22Rv1 (cell line): ENCODE measurements at regions not wholly inside any gene's neighbourhood (a gene's known extent, or its start where the extent isn't known, plus 50 kb on each side); places are given as distances from the start of the nearest gene placed in this dataset.

Experiments used
- CTCF ChIP-seq: fragments of 450-650 bp; IDR thresholded peaks from 2 replicates; pipeline ENCODE4 v1.5.1; 2017; ENCODE audit warnings: mild to moderate bottlenecking
- ZFX ChIP-seq: fragments of 450-650 bp; IDR thresholded peaks from 2 replicates; pipeline ENCODE4 v1.6.1; 2017; ENCODE audit warnings: antibody characterized with exemption, borderline replicate concordance

GRCh38 chr1:29959356-29959755, 723.0 kb downstream of the PTPRU start:
- TF ChIP-seq CTCF (no peak), ZFX (no peak)
